ENCODE measurements at regions not wholly inside any gene's neighbourhood (a gene's known extent, or its start where the extent isn't known, plus 50 kb on each side); places are given as distances from the start of the nearest gene placed in this dataset.

DNA sequence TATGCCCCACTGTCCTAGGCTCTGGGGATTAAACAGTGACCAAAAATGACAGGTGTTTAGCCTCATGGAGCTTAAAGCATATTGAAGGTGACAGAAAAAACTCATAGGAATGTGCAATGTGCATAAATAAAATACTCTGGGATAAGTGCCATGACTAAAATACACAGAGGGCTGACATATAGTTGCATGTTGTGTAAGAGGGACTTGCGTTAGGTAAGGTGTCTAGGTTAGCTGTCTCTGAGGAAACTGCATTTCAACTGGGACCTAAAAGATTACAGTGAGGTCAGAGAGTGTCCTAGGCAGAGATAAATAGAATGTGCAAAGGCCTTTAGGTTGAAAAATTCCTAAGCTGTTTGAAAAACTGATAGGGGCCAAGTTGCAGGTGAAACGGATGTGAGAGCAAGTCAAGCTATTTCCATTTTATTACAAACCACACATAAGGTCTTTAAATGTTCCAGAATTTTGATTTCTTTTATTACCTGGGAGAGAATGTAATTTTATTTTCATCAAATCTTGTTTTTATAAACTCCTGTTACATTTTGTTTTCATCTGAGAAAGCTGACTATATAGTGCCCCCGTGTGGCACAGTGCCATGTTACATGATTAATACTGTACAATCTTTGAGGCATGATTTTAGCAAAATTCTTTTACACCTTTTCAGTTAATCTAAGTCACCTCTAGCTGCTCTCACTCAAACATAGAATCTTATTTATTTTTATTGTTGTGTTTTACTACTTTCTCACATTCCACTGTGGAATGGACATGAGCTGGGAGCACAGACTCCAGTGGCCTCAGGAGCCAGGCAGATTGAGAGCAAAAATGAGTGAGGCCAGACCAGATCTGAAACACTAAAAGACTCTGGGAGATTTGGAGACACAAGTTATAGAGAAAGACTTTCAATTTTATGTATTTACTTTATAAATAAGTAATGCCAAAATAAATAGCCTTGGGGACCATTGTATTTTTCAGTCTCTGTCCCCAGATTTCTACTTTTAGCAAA lies 259.6 kb upstream of the ZNF717 start:
- H3K4me3 Mint-ChIP-seq, result no peak overlapping the region
- peaks cover 2% of the 10 kb centered on the region for H3K9me3 Mint-ChIP-seq
- intact Hi-C loops (cut with micrococcal nuclease), result loop anchor here (10.0 kb wide), 1 partner anchor 320 kb away; no protein-coding TSS in a partner anchor
- H3K27ac Mint-ChIP-seq, result no peak overlapping the region
- H3K36me3 Mint-ChIP-seq (ENCODE audit: low read depth), result no peaks in the 10 kb centered on the region
- H3K4me1 Mint-ChIP-seq (ENCODE audit: low read depth), result no peaks in the 10 kb centered on the region
- CTCF ChIA-PET, result interaction anchor here (1.3 to 2.4 kb wide), 3 partner anchors 9 to 19 kb away, joined by 3 to 9 read pairs (median 5); no protein-coding TSS in a partner anchor
- H3K27me3 Mint-ChIP-seq (ENCODE audit: low read depth), result no peaks in the 10 kb centered on the region
- DNase-seq, result peak; percentile 31

DNA sequence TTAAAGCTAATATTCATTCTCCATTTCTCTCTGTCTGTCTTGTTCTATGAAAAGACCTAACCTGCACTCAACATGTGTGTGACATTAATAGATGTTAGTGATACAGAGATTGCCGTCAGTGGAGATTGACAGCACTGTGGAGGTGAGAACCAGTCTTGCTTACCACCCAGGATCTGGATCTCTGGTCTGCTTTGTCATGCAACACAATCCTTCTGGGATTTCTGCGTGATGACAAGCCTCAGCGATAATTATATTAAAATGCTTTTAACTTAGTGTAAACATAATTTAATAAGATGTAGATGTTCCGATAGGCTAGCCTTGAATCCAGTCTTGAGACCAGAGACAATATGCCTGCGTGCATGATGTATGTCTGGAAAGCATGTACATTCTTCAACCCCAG lies 262.0 kb upstream of the ZNF717 start:
- Mint-ChIP-seq H3K36me3 (ENCODE audit: low read depth) (no peaks in the 10 kb centered on the region), H3K27me3 (ENCODE audit: low read depth) (no peaks in the 10 kb centered on the region), H3K4me1 (ENCODE audit: low read depth) (no peaks in the 10 kb centered on the region), H3K27ac (no peak overlapping the region), H3K9me3 (no peaks in the 10 kb centered on the region), H3K4me3 (no peak overlapping the region)
- no peak for DNase-seq
- CTCF ChIA-PET, result no interaction called here
- intact Hi-C loops (cut with micrococcal nuclease), result loop anchor here (10.0 kb wide), 1 partner anchor 323 kb away; no protein-coding TSS in a partner anchor

DNA sequence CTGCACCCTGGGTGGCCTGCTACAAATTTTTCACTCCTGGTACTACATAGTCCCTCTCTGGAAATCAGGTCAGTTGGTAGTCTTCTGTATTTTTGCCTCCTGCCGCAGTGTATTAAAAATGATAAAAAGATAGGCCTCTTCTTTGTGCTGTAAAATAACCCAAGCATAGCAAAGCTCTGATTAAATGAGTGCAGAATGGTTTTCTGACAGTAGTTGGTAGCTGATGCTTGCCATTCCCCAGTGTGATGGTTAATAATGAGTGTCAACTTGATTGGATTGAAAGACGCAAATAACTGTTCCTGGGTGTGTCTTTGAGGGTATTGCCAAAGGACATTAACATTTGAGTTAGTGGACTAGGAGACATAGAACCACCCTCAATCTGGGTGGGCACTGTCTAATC lies 264.4 kb upstream of the ZNF717 start:
- Mint-ChIP-seq H3K36me3 (ENCODE audit: low read depth) (no peaks in the 10 kb centered on the region), H3K27ac (no peak overlapping the region), H3K4me3 (no peak overlapping the region), H3K27me3 (ENCODE audit: low read depth) (no peaks in the 10 kb centered on the region), H3K4me1 (ENCODE audit: low read depth) (no peaks in the 10 kb centered on the region), H3K9me3 (peaks cover under 1% of the 10 kb centered on the region)
- DNase-seq, result no peak
- CTCF ChIA-PET, result no interaction called here
- intact Hi-C loops (cut with micrococcal nuclease), result loop anchor here (10.0 kb wide), 1 partner anchor 325 kb away; no protein-coding TSS in a partner anchor

DNA sequence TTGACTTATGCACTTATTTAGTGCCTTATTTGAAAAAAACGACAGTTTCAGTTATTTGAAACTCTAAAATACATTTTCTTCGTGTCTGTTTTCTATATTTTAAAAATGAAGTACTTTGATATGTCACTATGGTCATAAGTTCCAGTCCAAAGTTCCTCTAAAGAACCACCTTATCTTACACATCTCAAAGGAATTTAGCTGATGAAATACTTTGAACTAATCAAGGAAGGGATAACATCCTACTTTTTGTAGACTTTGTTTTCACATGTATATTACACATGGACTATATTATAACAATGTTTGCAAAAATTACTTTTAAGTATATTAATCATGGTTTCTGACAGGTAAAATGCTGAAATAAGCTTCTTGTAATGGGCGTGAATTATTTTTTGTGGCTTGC lies 265.8 kb upstream of the ZNF717 start:
- Mint-ChIP-seq H3K4me3 (no peak overlapping the region), H3K4me1 (ENCODE audit: low read depth) (no peaks in the 10 kb centered on the region), H3K27me3 (ENCODE audit: low read depth) (no peaks in the 10 kb centered on the region), H3K27ac (no peak overlapping the region), H3K9me3 (peaks cover 2% of the 10 kb centered on the region), H3K36me3 (ENCODE audit: low read depth) (no peaks in the 10 kb centered on the region)
- intact Hi-C loops (cut with micrococcal nuclease), result no loop called here
- no peak for DNase-seq
- CTCF ChIA-PET, result no interaction called here

DNA sequence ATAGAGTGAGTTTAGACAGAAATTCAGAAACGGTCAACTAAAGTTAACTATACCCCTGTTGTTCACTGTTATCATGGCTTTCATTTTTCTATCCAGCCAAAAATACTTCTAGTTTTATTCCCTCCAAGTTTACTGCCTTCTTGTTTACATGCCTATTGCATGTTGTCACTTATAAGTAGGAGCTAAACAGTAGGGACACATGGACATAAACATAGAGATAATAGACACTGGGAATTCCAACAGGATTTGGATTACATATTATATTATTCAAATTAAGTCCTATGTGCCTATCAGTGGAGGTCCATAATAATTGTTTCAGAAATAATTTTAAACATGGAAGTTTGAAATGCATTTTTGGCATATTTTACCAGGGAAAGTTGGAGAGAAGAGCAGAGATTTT lies 269.1 kb upstream of the ZNF717 start:
- CTCF ChIA-PET, result interaction anchor here (3.2 kb wide), 1 partner anchor 9 kb away, joined by 9 read pairs; no protein-coding TSS in a partner anchor
- H3K36me3 Mint-ChIP-seq (ENCODE audit: low read depth), result no peaks in the 10 kb centered on the region
- no peak overlapping the region for H3K27ac Mint-ChIP-seq
- H3K4me3 Mint-ChIP-seq, result no peak overlapping the region
- no peak for DNase-seq
- no peaks in the 10 kb centered on the region for H3K4me1 Mint-ChIP-seq (ENCODE audit: low read depth)
- no peaks in the 10 kb centered on the region for H3K27me3 Mint-ChIP-seq (ENCODE audit: low read depth)
- intact Hi-C loops (cut with micrococcal nuclease), result no loop called here
- H3K9me3 Mint-ChIP-seq, result peaks cover 2% of the 10 kb centered on the region

DNA sequence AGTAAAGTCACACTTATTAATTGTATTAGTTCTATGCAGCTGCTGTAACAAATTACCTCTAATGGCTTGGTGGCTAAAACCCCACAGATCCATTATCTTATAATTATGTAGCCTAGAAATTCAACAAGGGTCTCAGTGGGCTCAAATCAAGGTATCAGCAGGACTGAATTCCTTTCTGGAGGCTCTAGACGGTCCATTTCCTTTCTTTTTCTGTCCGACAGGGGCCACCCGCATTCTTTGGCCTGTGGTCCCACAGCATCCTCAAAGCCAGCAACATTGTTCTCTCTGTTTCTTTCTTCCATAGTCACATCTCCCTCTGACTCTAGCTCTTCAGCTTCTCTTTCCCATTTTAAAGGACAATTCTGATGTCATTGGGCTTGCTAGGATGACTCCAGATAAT lies 276.3 kb upstream of the ZNF717 start:
- H3K27me3 Mint-ChIP-seq (ENCODE audit: low read depth), result no peaks in the 10 kb centered on the region
- no peak overlapping the region for H3K4me3 Mint-ChIP-seq
- H3K36me3 Mint-ChIP-seq (ENCODE audit: low read depth), result no peaks in the 10 kb centered on the region
- intact Hi-C loops (cut with micrococcal nuclease), result no loop called here
- CTCF ChIA-PET, result no interaction called here
- H3K4me1 Mint-ChIP-seq (ENCODE audit: low read depth), result no peaks in the 10 kb centered on the region
- no peak for DNase-seq
- H3K9me3 Mint-ChIP-seq, result no peaks in the 10 kb centered on the region
- H3K27ac Mint-ChIP-seq, result no peak overlapping the region

DNA sequence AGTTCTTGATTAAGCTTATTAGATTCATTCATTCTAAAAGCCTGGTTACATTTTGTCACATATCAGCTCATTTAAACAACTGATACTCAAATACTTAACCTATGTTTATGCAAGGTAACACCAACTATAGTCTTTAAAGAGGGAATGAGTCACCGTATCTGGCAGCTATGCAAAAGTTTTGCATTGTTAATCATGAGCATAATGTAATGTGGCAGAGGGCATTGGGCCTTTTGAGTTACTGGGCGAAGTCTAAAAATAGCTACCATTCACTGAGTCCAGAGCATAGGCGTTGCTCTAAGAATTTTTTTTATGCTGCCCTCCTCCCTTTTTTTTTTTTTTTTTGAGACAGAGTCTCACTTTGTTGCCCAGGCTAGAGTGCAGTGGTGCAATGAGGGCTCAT lies 277.7 kb upstream of the ZNF717 start:
- CTCF ChIA-PET, result interaction anchor here (0.6 kb wide), 1 partner anchor 46 kb away, joined by 3 read pairs; no protein-coding TSS in a partner anchor
- Mint-ChIP-seq H3K36me3 (ENCODE audit: low read depth) (no peaks in the 10 kb centered on the region), H3K4me1 (ENCODE audit: low read depth) (no peaks in the 10 kb centered on the region)

DNA sequence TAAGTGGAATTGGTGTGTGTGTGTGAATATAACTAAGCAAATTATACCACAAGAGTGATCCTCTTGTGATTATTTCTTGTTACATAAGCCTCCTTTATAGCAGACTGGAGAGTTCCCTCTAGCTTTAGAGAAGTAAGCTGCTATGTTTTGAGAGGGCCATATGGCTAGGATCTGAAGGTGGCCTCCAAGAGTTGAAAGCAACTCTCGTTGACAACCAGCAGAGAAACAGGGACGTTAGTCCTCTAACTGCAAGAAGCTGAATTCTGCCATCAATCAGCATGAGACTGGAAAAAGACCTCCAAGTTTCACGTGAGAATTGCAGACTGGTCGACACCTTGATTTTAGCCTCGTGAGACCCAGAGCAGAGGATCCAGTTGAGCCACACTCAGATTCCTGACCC lies 278.5 kb upstream of the ZNF717 start:
- no peaks in the 10 kb centered on the region for H3K36me3 Mint-ChIP-seq (ENCODE audit: low read depth)
- no peak overlapping the region for H3K27ac Mint-ChIP-seq
- no peak overlapping the region for H3K4me3 Mint-ChIP-seq
- H3K27me3 Mint-ChIP-seq (ENCODE audit: low read depth), result no peaks in the 10 kb centered on the region
- CTCF ChIA-PET, result interaction anchor here (1.3 kb wide), 1 partner anchor 19 kb away, joined by 5 read pairs; no protein-coding TSS in a partner anchor
- no peak for DNase-seq
- H3K9me3 Mint-ChIP-seq, result peaks cover 2% of the 10 kb centered on the region
- intact Hi-C loops (cut with micrococcal nuclease), result no loop called here
- H3K4me1 Mint-ChIP-seq (ENCODE audit: low read depth), result no peaks in the 10 kb centered on the region

More for the DNA sequence above, 277.7 kb upstream of the ZNF717 start:
- no peak for DNase-seq
- no peaks in the 10 kb centered on the region for H3K27me3 Mint-ChIP-seq (ENCODE audit: low read depth)
- intact Hi-C loops (cut with micrococcal nuclease), result no loop called here
- no peak overlapping the region for H3K4me3 Mint-ChIP-seq
- H3K27ac Mint-ChIP-seq, result no peak overlapping the region
- H3K9me3 Mint-ChIP-seq, result no peaks in the 10 kb centered on the region

DNA sequence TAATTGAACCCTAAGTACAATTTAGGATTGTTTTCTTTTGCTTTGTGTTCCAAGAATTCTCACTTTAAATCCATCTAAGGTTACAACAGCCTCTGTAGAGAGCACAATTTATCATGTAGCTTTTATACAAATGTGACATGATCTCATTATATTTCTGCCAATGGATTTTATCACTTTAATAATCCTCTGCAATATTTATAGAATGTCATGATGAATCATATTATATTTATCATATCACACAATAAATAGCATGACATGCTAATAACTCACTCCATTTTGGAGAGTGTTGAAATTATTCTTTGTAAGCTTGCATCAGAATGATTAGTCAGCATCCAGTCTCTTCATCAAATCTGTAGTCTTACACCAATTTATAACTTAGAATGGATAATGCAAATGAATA lies 280.6 kb upstream of the ZNF717 start:
- DNase-seq, result no peak
- no peaks in the 10 kb centered on the region for H3K4me1 Mint-ChIP-seq (ENCODE audit: low read depth)
- H3K36me3 Mint-ChIP-seq (ENCODE audit: low read depth), result no peaks in the 10 kb centered on the region
- CTCF ChIA-PET, result no interaction called here
- H3K9me3 Mint-ChIP-seq, result peaks cover 5% of the 10 kb centered on the region
- no peak overlapping the region for H3K4me3 Mint-ChIP-seq
- no peaks in the 10 kb centered on the region for H3K27me3 Mint-ChIP-seq (ENCODE audit: low read depth)
- intact Hi-C loops (cut with micrococcal nuclease), result no loop called here
- no peak overlapping the region for H3K27ac Mint-ChIP-seq

DNA sequence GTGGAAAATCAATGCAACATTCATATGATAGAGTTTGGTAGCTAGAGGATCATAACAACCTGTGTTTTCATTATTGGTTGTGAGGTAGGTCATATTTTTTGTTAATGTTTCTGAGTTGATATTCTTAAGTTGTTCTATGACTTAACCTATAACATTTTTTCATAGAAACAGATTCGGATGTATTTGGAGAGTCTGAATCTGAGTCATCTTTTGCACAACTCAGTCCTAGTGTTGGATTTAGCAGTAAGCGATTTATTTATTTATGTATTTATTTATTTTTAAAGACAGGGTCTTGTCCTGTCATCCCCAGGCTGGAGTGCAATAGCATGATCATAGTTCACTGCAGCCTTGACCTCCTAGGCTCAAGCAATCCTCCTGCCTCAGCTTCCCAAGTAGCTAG lies 292.8 kb upstream of the ZNF717 start:
- no peak overlapping the region for H3K27ac Mint-ChIP-seq
- intact Hi-C loops (cut with micrococcal nuclease), result no loop called here
- CTCF ChIA-PET, result no interaction called here
- DNase-seq, result no peak
- H3K9me3 Mint-ChIP-seq, result peaks cover 1% of the 10 kb centered on the region
- no peaks in the 10 kb centered on the region for H3K4me1 Mint-ChIP-seq (ENCODE audit: low read depth)
- H3K27me3 Mint-ChIP-seq (ENCODE audit: low read depth), result no peaks in the 10 kb centered on the region
- no peaks in the 10 kb centered on the region for H3K36me3 Mint-ChIP-seq (ENCODE audit: low read depth)
- no peak overlapping the region for H3K4me3 Mint-ChIP-seq

DNA sequence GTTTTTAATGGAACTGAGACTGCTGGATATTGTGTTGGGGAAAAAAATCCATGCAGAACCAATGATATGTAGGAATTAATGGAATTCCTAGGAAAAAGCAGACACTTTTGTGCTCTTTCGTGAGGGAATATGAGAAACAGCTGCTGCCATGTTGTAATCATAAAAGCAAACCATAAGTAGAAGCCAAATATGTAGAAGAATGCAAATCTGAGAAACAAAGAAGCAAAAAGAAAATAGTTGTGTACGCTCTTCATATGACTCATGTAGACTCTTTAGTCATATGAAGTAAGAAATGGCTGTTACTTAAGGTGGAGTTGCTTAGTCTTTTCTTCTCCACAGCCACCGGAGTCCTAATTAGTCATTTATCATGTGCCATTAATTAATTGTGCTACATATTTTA lies 298.6 kb upstream of the ZNF717 start:
- Mint-ChIP-seq H3K4me3 (no peak overlapping the region), H3K27ac (no peak overlapping the region), H3K9me3 (peaks cover 4% of the 10 kb centered on the region), H3K36me3 (ENCODE audit: low read depth) (no peaks in the 10 kb centered on the region), H3K4me1 (ENCODE audit: low read depth) (no peaks in the 10 kb centered on the region), H3K27me3 (ENCODE audit: low read depth) (no peaks in the 10 kb centered on the region)
- intact Hi-C loops (cut with micrococcal nuclease), result no loop called here
- CTCF ChIA-PET, result no interaction called here
- no peak for DNase-seq

DNA sequence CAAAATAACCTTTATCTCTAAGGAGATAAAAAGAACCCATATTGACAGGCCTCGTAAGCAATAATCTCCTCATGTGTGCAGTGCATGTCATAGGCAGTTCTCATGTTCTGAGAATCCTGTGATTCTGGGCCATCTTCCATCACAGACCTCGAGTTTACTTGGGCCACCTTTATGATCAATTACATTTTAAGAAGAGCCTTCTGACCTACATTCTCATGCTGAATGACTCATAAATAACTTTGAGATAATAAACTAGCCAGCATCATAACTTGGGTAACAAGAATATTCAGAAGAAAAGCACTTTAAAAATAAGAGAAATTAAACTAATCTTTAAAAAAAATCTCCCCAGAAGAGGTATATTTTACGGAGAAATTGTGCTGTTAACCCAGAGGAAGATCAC lies 310.7 kb upstream of the ZNF717 start:
- CTCF ChIA-PET, result no interaction called here
- intact Hi-C loops (cut with micrococcal nuclease), result no loop called here
- peaks cover 7% of the 10 kb centered on the region for H3K9me3 Mint-ChIP-seq
- no peaks in the 10 kb centered on the region for H3K36me3 Mint-ChIP-seq (ENCODE audit: low read depth)
- no peak overlapping the region for H3K27ac Mint-ChIP-seq
- H3K4me1 Mint-ChIP-seq (ENCODE audit: low read depth), result no peaks in the 10 kb centered on the region
- no peaks in the 10 kb centered on the region for H3K27me3 Mint-ChIP-seq (ENCODE audit: low read depth)
- H3K4me3 Mint-ChIP-seq, result no peak overlapping the region
- no peak for DNase-seq

Measured in activated naive CD4-positive, alpha-beta T cell treated with anti-CD3 and anti-CD28 coated beads for 36 hours (primary cell).